ENCODE measurements at regions not wholly inside any gene's neighbourhood (a gene's known extent, or its start where the extent isn't known, plus 50 kb on each side); places are given as distances from the start of the nearest gene placed in this dataset.

DNA sequence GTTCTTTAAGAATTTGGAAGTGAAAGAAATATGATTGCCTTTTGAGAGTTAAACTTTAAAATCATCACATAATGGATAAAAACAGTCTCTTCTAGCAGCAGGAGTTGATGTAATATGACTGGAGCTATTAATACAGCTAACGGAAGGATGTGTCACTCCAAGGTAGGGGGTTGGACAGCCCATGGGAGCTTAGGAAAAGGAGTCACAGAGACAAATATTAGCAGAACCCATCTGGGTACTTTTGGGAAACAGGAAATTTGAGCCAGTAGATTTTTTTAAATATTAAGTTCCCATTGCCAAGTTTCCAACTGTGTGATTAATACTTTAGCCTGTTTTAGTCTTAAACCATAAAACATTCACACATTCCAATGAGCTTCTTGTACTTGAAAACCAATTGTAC, 164.7 kb upstream of the RIMS1 start:
- Histone ChIP-seq H3K27me3 (ENCODE audit: insufficient read depth, low read length) (no peaks in the 10 kb centered on the region), H2AFZ (ENCODE audit: low read depth, low read length, poor library complexity, severe bottlenecking) (no peak overlapping the region), H3K9me3 (ENCODE audit: control insufficient read depth in 1 of 2, insufficient read depth in 1 of 2, low read depth in 1 of 2, low read length in 2 of 2) (no peaks in the 10 kb centered on the region; a peak in 1 of 4 replicates), H3K4me2 (ENCODE audit: low read length) (no peak overlapping the region), H3K4me3 (replicated peaks in 1 of 2; ENCODE audit: low read depth in 1 of 2, low read length in 2 of 2) (no peak overlapping the region), H3K79me2 (ENCODE audit: insufficient read depth, low read length) (no peaks in the 10 kb centered on the region), H4K20me1 (ENCODE audit: insufficient read depth) (no peaks in the 10 kb centered on the region), H3K4me1 (ENCODE audit: control insufficient read depth in 1 of 2, insufficient read depth in 2 of 2, low read length in 2 of 2) (no peaks in the 10 kb centered on the region), H3K36me3 (ENCODE audit: control insufficient read depth in 1 of 2, insufficient read depth in 2 of 2, low read length in 2 of 2) (no peaks in the 10 kb centered on the region), H3K27ac (ENCODE audit: low read depth, low read length) (no peak overlapping the region), H3K9me2 (ENCODE audit: insufficient read depth) (no peaks in the 10 kb centered on the region), H3K9ac (ENCODE audit: low read length) (no peak overlapping the region)
- ChIA-PET POLR2A (no interaction called here), CTCF (no interaction called here), RAD21 (ENCODE audit: low non-redundant PET in 1 of 2, low total read pairs in 2 of 2, uncharacterized antibody in 2 of 2, unreplicated experiment in 2 of 2) (no interaction called here)
- DNase-seq (ENCODE audit: low read depth, low spot score) (no peak), ATAC-seq (no peak)
- BruUV-seq (replicated peaks): no TSS peak
- intact Hi-C loops (cut with micrococcal nuclease): no loop called here
- TF ChIP-seq ZNF274 (IDR thresholded peaks at IDR 0.05; ENCODE audit: low read depth, low read length) (no peak), CEBPB (IDR thresholded peaks at IDR 0.05; ENCODE audit: low read depth) (no peak), ELF1 (IDR thresholded peaks at IDR 0.05; ENCODE audit: borderline replicate concordance, low read depth) (no peak), EZH2 (IDR thresholded peaks at IDR 0.05) (no peak), CBX3 (IDR thresholded peaks at IDR 0.05; ENCODE audit: low read depth) (no peak), FOSL1 (IDR thresholded peaks at IDR 0.05; ENCODE audit: low read depth) (no peak), TCF7L2 (IDR thresholded peaks at IDR 0.05; ENCODE audit: borderline replicate concordance, extremely low read depth, insufficient read depth, insufficient read length) (no peak), EZH2phosphoT487 (IDR thresholded peaks at IDR 0.05; ENCODE audit: borderline replicate concordance) (no peak), EGR1 (IDR thresholded peaks at IDR 0.05; ENCODE audit: low read depth) (no peak), SRF (IDR thresholded peaks at IDR 0.05; ENCODE audit: low read depth) (no peak), POLR2A (IDR thresholded peaks at IDR 0.05; ENCODE audit: borderline replicate concordance, extremely low read depth, insufficient read depth, insufficient read length) (no peak), POLR2AphosphoS5 (IDR thresholded peaks at IDR 0.05; ENCODE audit: low read depth, low read length) (no peak), SIN3A (IDR thresholded peaks at IDR 0.05; ENCODE audit: low read depth) (no peak)
- TF ChIP-seq, protein P1, sequence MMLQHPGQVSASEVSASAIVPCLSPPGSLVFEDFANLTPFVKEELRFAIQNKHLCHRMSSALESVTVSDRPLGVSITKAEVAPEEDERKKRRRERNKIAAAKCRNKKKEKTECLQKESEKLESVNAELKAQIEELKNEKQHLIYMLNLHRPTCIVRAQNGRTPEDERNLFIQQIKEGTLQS (IDR thresholded peaks at IDR 0.05): no peak
- TF ChIP-seq, protein P2, sequence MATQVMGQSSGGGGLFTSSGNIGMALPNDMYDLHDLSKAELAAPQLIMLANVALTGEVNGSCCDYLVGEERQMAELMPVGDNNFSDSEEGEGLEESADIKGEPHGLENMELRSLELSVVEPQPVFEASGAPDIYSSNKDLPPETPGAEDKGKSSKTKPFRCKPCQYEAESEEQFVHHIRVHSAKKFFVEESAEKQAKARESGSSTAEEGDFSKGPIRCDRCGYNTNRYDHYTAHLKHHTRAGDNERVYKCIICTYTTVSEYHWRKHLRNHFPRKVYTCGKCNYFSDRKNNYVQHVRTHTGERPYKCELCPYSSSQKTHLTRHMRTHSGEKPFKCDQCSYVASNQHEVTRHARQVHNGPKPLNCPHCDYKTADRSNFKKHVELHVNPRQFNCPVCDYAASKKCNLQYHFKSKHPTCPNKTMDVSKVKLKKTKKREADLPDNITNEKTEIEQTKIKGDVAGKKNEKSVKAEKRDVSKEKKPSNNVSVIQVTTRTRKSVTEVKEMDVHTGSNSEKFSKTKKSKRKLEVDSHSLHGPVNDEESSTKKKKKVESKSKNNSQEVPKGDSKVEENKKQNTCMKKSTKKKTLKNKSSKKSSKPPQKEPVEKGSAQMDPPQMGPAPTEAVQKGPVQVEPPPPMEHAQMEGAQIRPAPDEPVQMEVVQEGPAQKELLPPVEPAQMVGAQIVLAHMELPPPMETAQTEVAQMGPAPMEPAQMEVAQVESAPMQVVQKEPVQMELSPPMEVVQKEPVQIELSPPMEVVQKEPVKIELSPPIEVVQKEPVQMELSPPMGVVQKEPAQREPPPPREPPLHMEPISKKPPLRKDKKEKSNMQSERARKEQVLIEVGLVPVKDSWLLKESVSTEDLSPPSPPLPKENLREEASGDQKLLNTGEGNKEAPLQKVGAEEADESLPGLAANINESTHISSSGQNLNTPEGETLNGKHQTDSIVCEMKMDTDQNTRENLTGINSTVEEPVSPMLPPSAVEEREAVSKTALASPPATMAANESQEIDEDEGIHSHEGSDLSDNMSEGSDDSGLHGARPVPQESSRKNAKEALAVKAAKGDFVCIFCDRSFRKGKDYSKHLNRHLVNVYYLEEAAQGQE (IDR thresholded peaks at IDR 0.05; ENCODE audit: low read depth): no peak

Measured in HCT116 (cell line).